Mucosa of stomach (tissue), 1 donor: ENCODE measurements at regions not wholly inside any gene's neighbourhood (a gene's known extent, or its start where the extent isn't known, plus 50 kb on each side); places are given as distances from the start of the nearest gene placed in this dataset.

Source experiments
- H3K27me3 ChIP-seq: one replicate; pipeline ENCODE4 v1.7.0; 2013; ENCODE audit warnings: mild to moderate bottlenecking, low read length; ENCODE audit not compliant: control insufficient read depth, insufficient read depth
- H3K36me3 ChIP-seq: one replicate; pipeline ENCODE4 v1.7.0; 2013; ENCODE audit warnings: low read length; ENCODE audit not compliant: control insufficient read depth, insufficient read depth
- H3K4me1 ChIP-seq: one replicate; pipeline ENCODE4 v1.7.0; 2013; ENCODE audit warnings: mild to moderate bottlenecking, low read length; ENCODE audit not compliant: control insufficient read depth, insufficient read depth
- H3K4me3 ChIP-seq: one replicate; pipeline ENCODE4 v1.7.0; 2013; ENCODE audit warnings: low read length
- H3K9ac ChIP-seq: one replicate; pipeline ENCODE4 v1.7.0; 2013; ENCODE audit warnings: mild to moderate bottlenecking, low read length, moderate library complexity
- H3K9me3 ChIP-seq: one replicate; pipeline ENCODE4 v1.7.0; 2013; ENCODE audit warnings: mild to moderate bottlenecking, low read length, moderate library complexity; ENCODE audit not compliant: control insufficient read depth
- donor health status: Pancreatic carcinoma.

DNA sequence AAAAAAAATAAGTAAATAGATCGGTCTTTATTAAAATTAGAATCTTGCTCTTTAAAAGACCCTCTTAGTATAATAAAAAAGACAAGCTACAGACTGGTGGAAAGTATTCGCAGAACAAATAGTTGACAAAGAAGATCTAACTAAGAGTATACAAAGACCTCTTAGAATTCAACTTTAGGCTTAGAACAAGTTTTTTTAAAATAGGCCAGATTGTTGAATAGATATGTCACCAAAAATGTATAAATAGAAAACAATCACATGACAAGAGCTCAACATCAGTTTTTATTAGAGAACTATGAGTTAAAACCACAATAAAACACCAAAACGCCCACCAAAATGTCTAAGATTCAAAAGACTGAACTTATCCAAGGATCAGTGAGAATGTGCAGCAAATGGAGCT lies 632.7 kb upstream of the PTCHD4 start:
- Histone ChIP-seq H3K4me1 (no peaks in the 10 kb centered on the region), H3K36me3 (no peaks in the 10 kb centered on the region), H3K9ac (no peak overlapping the region), H3K27me3 (no peaks in the 10 kb centered on the region), H3K9me3 (no peaks in the 10 kb centered on the region), H3K4me3 (no peak overlapping the region)

DNA sequence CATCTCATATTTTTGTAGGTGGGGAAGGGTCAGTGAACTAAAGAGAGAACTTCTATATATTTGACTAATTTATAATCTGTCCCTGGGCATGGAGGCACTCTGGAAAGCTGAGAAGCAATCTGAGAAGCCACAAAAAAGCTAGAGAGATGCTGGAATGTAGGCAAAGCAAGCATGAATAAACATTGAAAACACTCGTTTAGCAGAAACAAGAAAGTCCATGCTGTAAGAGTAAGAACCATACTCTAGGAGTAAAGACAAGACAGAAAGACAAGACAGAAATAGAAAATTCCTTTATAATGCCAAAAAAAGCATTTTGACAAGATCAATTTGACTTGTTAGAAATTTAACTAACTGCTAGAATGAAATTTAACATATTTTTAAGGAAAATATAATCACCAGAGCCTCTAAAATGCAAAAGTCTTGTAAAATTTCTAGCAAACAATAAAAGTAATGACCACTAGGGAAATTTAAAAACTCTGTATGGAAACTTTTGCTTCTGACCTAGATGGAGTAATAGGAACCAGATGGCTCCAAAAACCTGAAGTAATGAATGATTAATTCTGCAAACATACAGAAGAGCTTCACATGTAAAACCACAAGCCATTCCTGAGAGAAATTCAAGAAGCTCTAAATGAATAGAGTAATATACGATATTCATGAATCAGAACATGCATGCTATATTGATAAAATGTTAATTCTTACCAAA lies 625.7 kb upstream of the PTCHD4 start:
- H3K27me3 ChIP-seq: no peaks in the 10 kb centered on the region
- no peaks in the 10 kb centered on the region for H3K9me3 ChIP-seq
- H3K36me3 ChIP-seq: no peaks in the 10 kb centered on the region
- H3K4me1 ChIP-seq: no peaks in the 10 kb centered on the region
- no peak overlapping the region for H3K9ac ChIP-seq
- no peak overlapping the region for H3K4me3 ChIP-seq

DNA sequence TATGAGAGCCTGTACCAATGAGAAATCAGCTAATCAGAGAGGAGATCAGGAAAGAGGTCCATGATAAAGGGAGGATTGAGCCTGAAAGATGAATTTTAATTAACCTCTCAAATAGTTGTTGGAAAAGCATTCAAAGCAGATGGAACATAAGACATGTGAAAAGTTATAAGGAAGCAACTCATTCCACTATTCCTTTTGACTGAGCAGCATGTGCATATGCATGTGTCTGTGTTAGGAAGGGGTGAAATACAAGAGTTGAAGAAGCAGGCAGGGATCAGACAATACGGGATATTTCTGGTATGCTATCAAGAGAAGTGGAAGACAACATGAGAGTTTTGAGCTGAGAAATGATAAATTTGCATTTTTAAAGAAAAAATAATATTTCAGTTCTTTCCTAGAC lies 624.8 kb upstream of the PTCHD4 start:
- Histone ChIP-seq H3K27me3 (no peaks in the 10 kb centered on the region), H3K36me3 (no peaks in the 10 kb centered on the region), H3K4me3 (no peak overlapping the region), H3K4me1 (no peaks in the 10 kb centered on the region), H3K9me3 (no peaks in the 10 kb centered on the region), H3K9ac (no peak overlapping the region)

DNA sequence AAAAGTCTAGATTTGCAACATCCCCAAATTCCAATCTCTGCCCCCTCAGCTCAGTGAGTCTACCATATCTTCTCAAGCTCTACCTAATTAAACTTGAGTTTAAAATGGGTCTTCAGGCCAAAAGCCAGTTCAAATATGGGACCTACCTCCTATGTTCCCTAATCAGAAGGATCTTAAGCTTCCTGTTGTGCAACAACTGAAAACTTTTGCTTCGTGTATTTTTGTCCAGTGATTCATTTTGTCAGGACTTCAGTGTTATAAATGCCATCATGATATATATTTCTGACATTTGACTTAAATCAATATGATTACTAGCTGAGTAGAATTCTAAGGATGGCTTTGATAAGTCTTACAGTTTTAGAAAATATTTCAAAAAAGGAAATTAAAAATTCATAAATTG lies 622.6 kb upstream of the PTCHD4 start:
- Histone ChIP-seq H3K4me3 (no peak overlapping the region), H3K9me3 (no peaks in the 10 kb centered on the region), H3K27me3 (no peaks in the 10 kb centered on the region), H3K36me3 (no peaks in the 10 kb centered on the region), H3K4me1 (no peaks in the 10 kb centered on the region), H3K9ac (no peak overlapping the region)

DNA sequence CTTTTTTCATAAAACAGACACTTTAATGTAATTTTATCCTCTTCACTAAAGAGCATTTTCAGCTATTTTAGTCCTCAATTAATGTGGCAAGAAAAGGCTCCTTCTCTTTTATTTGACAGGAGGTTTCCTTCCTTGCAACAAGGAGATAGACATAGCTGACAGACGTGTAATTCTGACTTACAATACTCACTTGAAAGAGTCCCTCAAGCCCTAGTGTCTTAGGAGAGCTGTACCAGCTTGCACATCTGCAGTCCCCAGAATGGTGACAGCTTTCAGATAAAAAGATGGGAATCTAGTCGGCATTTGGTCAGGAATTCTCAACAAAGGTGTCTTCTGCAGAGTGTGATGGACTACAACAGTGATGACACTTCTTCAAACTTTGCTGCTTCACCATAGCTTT lies 603.7 kb upstream of the PTCHD4 start:
- no peaks in the 10 kb centered on the region for H3K27me3 ChIP-seq
- no peak overlapping the region for H3K4me3 ChIP-seq
- H3K4me1 ChIP-seq: no peaks in the 10 kb centered on the region
- no peak overlapping the region for H3K9ac ChIP-seq
- H3K9me3 ChIP-seq: no peaks in the 10 kb centered on the region
- no peaks in the 10 kb centered on the region for H3K36me3 ChIP-seq

DNA sequence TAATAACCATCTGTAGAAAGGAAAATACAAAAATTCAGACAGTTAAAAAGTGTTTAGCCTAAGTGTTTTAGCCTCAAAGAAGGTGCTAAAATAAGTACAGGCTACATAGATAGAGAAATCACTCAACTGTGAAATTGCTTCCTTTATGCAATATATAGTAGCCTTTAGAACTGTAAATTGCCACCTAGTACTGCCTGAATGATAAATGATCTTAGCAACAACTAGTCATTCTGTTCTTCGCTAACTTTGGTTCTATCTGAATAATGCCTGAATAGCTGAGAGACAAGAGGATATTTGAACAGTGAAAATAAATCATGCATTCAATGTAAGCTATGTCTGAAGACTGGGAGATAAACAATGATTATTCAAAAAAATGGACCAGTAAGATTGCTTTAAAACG lies 603.3 kb upstream of the PTCHD4 start:
- no peak overlapping the region for H3K4me3 ChIP-seq
- H3K27me3 ChIP-seq: no peaks in the 10 kb centered on the region
- H3K9ac ChIP-seq: no peak overlapping the region
- H3K4me1 ChIP-seq: no peaks in the 10 kb centered on the region
- H3K9me3 ChIP-seq: no peaks in the 10 kb centered on the region
- H3K36me3 ChIP-seq: no peaks in the 10 kb centered on the region

DNA sequence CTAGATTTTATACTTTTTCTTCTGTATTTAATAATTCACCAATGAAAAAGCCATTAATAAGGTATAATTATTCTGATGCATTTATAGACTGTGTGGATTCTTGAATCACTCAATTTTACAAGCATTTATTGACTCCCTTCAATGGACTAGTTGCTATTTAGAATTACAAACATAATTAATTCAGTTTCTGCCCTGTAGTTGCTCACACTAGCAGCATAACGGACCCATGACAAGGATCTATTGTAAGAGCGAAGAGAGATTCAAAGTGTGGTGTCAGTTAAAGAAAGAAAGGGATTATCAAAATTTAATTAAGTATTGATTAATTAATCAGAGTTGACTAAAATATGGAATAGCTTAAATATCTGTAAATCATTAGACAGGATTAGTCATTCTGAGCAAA lies 602.6 kb upstream of the PTCHD4 start:
- no peak overlapping the region for H3K4me3 ChIP-seq

DNA sequence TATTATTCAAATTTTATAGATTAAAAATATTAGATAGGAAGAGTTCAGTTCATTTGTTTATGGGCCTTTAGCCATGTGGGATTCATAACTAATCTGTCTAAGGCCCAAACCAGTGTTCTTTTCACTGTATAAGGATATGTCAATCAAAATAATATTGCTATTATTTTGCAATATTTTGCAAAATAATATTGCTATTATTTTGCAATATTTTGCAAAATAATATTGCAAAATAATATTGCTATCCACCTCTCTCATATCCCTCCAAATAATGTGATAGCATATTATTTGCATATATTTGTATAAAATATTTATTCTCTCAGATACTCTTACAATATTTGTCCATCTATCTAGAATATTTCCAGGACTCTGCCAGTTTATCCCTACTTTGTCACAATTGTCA lies 595.3 kb upstream of the PTCHD4 start:
- no peak overlapping the region for H3K4me3 ChIP-seq
- H3K27me3 ChIP-seq: no peaks in the 10 kb centered on the region

More for the DNA sequence above, 602.6 kb upstream of the PTCHD4 start:
- no peaks in the 10 kb centered on the region for H3K9me3 ChIP-seq
- H3K27me3 ChIP-seq: no peaks in the 10 kb centered on the region
- H3K9ac ChIP-seq: no peak overlapping the region
- no peaks in the 10 kb centered on the region for H3K36me3 ChIP-seq
- H3K4me1 ChIP-seq: no peaks in the 10 kb centered on the region

DNA sequence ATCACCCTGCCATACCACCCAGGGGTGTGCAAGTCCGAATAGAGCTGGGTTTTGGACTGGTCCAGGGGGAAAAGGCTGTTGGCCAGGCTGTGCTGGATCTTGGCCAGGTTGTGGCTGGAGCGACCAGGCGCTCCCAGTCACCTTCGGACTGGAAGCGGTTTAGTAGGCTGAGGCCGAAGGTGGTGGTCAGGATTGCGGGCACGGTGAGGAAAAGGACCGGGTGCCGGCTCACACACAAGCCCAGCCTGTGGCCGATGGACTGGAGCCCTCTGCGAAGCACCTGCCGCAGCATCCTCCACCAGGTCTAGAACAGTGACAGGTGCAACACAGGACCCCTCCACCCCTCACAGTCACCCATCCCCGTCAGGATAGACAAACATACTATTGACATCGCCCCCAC lies 590.6 kb upstream of the PTCHD4 start:
- no peaks in the 10 kb centered on the region for H3K27me3 ChIP-seq
- no peaks in the 10 kb centered on the region for H3K36me3 ChIP-seq
- no peaks in the 10 kb centered on the region for H3K4me1 ChIP-seq
- H3K9me3 ChIP-seq: no peaks in the 10 kb centered on the region
- no peak overlapping the region for H3K9ac ChIP-seq
- no peak overlapping the region for H3K4me3 ChIP-seq

More for the DNA sequence above, 595.3 kb upstream of the PTCHD4 start:
- Histone ChIP-seq H3K4me1 (no peaks in the 10 kb centered on the region), H3K9me3 (no peaks in the 10 kb centered on the region), H3K9ac (no peak overlapping the region), H3K36me3 (no peaks in the 10 kb centered on the region)

DNA sequence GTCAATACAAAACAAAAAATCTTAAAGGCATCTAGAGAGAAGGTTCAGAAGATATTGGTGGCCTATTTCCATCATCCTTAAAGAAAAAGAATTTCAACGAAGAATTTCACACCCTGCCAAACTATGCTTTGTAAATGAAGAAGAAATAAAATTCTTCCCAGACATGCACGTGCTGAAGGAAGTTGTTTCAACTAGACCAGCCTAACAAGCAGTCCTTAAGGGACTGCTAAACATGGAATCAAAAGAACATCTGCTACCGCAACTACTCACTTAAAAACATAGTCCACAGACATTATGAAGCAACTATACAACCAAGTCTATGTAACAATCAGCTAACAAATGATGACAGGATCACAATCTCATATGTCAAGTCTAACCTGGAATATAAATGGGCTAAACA lies 584.9 kb upstream of the PTCHD4 start:
- no peaks in the 10 kb centered on the region for H3K4me1 ChIP-seq
- H3K27me3 ChIP-seq: no peaks in the 10 kb centered on the region
- H3K4me3 ChIP-seq: no peak overlapping the region
- no peaks in the 10 kb centered on the region for H3K9me3 ChIP-seq
- H3K36me3 ChIP-seq: no peaks in the 10 kb centered on the region
- no peak overlapping the region for H3K9ac ChIP-seq

DNA sequence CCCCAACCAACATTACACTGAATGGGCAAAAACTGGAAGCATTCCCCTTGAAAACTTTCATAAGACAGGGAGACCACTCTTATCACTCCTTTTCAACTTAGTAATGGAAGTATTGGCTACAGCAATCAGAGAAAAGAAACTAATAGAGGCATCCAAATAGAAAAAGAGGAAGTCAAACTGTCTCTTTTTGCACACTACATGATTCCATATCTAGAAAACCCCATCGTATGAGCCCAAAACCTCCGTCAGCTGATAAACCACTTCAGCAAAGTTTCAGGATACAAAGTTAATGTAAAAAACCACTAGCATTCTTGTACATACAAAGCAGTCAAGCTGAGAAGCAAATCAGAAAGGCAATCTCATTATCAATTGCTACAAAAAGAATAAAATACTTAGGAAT lies 580.4 kb upstream of the PTCHD4 start:
- H3K36me3 ChIP-seq: no peaks in the 10 kb centered on the region
- H3K9ac ChIP-seq: no peak overlapping the region
- H3K4me1 ChIP-seq: no peaks in the 10 kb centered on the region
- H3K9me3 ChIP-seq: no peaks in the 10 kb centered on the region
- H3K4me3 ChIP-seq: no peak overlapping the region
- H3K27me3 ChIP-seq: no peaks in the 10 kb centered on the region

DNA sequence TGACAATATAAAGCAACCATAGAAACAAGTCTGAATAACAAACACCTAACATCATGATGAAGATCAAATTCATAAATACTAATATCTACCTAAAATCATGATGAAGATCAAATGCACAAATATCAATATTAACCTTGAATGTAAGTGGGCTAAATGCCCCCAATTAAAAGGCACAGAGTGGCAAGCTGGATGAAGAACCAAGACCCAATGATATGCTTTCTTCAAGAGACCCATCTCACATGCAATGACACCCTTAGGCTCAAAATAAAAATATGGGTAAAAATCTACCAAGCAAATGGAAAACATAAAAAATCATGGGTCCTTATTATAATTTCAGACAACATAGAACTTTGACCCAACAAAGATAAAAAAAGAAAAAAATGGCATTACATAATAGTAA lies 578.5 kb upstream of the PTCHD4 start:
- no peaks in the 10 kb centered on the region for H3K9me3 ChIP-seq
- no peaks in the 10 kb centered on the region for H3K4me1 ChIP-seq
- H3K9ac ChIP-seq: no peak overlapping the region
- no peak overlapping the region for H3K4me3 ChIP-seq
- H3K36me3 ChIP-seq: no peaks in the 10 kb centered on the region
- H3K27me3 ChIP-seq: no peaks in the 10 kb centered on the region

DNA sequence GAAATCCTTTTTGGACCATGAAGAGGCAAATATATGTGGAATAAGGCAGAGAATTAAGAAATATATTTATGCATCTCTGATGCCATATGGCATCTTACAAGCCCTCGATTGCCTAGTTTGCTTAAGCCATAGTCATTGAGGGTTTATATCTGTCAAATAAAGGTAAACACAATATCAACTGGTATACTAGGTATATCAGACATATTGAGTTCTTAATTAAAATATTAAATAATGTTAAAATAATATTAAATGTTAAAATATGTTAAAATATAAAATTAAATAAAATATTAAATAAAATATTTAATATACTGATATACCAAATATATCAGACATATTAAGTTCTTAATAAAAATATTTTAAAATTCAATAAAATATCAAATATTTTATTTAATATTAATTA lies 567.4 kb upstream of the PTCHD4 start:
- Histone ChIP-seq H3K27me3 (no peaks in the 10 kb centered on the region), H3K9me3 (no peaks in the 10 kb centered on the region), H3K4me1 (no peaks in the 10 kb centered on the region), H3K4me3 (no peak overlapping the region), H3K36me3 (no peaks in the 10 kb centered on the region), H3K9ac (no peak overlapping the region)
